Bronchial epithelial cell (primary cell): ENCODE measurements at regions not wholly inside any gene's neighbourhood (a gene's known extent, or its start where the extent isn't known, plus 50 kb on each side); places are given as distances from the start of the nearest gene placed in this dataset.

Experiments
- DNase-seq: peaks from one replicate; pipeline ENCODE4 v3.0.0-alpha.2; 2010; ENCODE audit warnings: low read depth
- FAIRE-seq: peaks from 2 replicates; lab custom pipeline; 2011; peaks lifted over from hg19 to GRCh38; lab: Jason Lieb, UNC
- H3K27me3 ChIP-seq: 2 replicates; pipeline ENCODE4 v1.5.1; 2011; ENCODE audit warnings: low read length; ENCODE audit not compliant: control insufficient read depth, insufficient read depth
- H3K36me3 ChIP-seq: 2 replicates; pipeline ENCODE4 v1.5.1; 2011; ENCODE audit warnings: low read length; ENCODE audit not compliant: control insufficient read depth, insufficient read depth
- H3K4me3 ChIP-seq: 2 replicates; pipeline ENCODE4 v1.5.1; 2011; ENCODE audit warnings: mild to moderate bottlenecking, low read depth, low read length, control low read depth
- TF ChIP-seq, protein P1 (sequence below): IDR thresholded peaks from 2 replicates; pipeline ENCODE4 v1.5.1; 2011; ENCODE audit warnings: mild to moderate bottlenecking, moderate library complexity, low read length, control low read depth, inconsistent platforms; ENCODE audit not compliant: insufficient read depth, severe bottlenecking

DNA sequence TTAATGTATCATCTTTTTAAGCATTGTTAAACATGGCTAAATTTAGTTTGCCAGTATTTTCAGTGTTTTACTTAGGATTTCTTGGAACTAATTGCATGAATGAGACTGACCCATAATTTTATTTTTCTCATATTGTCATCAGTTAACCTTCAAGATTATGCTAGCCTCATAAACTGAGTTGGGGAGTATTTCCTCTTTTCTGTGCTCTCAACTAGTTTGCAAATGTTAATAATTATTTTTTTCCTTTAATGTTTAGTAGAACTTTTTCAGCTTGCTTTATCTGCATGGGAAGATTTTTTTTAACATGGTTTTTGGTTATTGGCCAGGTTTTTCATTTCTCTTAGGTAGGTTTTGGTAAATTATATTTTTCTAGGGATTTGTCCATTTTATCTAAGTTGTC is 235.4 kb upstream of the SESN3 start:
- no peaks in the 10 kb centered on the region for H3K27me3 ChIP-seq
- H3K36me3 ChIP-seq: no peaks in the 10 kb centered on the region
- TF ChIP-seq, protein P1, sequence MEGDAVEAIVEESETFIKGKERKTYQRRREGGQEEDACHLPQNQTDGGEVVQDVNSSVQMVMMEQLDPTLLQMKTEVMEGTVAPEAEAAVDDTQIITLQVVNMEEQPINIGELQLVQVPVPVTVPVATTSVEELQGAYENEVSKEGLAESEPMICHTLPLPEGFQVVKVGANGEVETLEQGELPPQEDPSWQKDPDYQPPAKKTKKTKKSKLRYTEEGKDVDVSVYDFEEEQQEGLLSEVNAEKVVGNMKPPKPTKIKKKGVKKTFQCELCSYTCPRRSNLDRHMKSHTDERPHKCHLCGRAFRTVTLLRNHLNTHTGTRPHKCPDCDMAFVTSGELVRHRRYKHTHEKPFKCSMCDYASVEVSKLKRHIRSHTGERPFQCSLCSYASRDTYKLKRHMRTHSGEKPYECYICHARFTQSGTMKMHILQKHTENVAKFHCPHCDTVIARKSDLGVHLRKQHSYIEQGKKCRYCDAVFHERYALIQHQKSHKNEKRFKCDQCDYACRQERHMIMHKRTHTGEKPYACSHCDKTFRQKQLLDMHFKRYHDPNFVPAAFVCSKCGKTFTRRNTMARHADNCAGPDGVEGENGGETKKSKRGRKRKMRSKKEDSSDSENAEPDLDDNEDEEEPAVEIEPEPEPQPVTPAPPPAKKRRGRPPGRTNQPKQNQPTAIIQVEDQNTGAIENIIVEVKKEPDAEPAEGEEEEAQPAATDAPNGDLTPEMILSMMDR: no peak
- DNase-seq (no peak), FAIRE-seq (no peak)
- H3K4me3 ChIP-seq: no peak overlapping the region

DNA sequence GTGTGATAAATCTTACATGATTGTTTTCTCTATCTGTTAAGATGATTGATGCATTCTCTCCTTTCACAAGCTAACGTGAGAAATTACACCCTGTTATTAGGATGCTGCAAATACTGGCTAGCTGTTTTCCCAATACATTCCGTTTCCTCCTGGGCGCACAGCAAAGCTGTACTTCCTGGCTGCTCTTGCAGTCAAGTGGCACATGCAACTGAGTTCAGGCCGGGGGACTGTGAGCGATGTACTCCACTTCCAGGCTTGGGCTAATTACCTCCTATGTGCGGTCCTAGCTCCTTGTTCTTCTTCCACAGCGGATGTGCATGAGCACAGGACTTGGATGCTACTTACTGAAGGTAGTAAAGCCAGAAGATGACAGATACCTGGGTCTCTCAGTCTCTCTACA is 234.9 kb upstream of the SESN3 start:
- TF ChIP-seq, protein P1: no peak
- Histone ChIP-seq H3K27me3 (no peaks in the 10 kb centered on the region), H3K4me3 (no peak overlapping the region), H3K36me3 (no peaks in the 10 kb centered on the region)
- DNase-seq (no peak), FAIRE-seq (no peak)

DNA sequence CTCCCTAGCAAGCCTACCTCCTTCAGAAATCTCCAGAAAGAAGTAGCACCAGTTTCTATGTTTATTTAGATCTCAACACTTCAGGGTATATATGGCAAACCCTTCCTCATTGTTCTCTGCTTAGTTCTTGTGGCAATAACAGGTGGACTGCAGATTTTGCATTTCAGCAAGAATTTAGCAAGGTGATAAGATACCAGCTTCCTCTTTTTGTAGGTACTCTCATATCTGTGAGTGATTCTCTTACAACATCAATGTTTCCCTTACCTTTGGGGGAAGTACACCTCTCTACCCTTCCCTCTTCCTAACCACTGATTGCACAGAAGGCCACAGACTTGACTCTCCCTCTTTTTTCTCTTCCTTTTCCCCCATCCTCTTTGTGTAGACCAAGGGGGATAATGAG is 230.9 kb upstream of the SESN3 start:
- Histone ChIP-seq H3K27me3 (no peaks in the 10 kb centered on the region), H3K4me3 (no peak overlapping the region), H3K36me3 (no peaks in the 10 kb centered on the region)
- FAIRE-seq: no peak
- TF ChIP-seq, protein P1: no peak
- DNase-seq: no peak

DNA sequence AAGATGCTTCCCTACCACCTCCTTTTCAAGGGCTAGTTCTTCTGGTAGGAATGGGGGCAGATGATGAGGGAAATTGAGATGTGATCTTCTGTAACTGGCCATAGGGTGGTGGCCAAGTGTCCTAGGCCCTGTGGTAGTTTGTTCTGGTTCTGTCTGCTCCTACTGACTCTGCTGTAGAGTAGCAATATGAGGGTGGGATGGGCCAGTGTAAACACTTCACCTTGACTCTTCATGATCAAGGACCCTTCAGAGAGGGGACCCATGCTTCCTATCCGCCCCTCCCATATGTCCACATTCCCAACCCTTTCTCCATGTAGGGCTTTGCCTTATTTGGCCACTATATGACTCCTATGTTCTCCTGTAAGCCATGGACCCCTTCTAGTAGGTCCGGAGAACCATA is 230.3 kb upstream of the SESN3 start:
- FAIRE-seq (no peak), DNase-seq (no peak)
- Histone ChIP-seq H3K27me3 (no peaks in the 10 kb centered on the region), H3K36me3 (no peaks in the 10 kb centered on the region), H3K4me3 (no peak overlapping the region)
- TF ChIP-seq, protein P1: no peak

DNA sequence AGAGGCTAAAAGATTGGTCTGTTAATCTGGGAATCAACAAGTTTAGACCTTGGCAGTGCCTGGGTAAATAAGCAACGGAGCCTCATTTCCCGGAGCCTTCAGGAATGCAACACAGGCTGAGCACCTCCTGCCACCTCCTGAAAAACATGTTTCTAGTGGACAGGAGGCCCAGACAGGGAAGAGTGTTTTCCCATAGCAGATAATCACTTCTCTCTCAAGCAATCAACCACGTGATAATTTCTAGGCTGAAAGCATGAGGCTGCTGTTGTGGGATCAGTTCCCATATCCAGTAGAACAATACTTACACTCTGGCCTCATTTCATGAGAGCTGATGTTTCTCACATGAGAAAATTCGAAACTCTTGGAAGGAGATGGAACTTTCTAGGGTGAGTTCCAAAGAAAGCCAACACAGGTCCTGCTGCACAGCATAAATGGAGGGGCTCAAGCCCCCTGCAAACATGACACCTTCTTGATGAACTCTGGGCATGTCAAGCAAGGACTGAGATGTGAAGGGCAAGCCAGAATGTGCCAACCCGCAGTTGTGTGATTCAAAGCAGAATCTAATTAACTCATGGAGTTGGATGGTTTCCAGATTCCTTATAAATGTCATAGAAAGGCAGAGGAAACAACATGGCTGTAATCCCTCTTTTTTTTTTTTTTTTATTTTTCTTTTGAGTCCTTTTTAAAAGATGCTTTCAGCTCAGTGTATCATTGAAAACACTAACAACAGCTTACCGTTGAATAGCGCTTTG is 228.5 kb upstream of the SESN3 start:
- no peaks in the 10 kb centered on the region for H3K27me3 ChIP-seq
- H3K36me3 ChIP-seq: no peaks in the 10 kb centered on the region
- H3K4me3 ChIP-seq: no peak overlapping the region
- FAIRE-seq: no peak
- DNase-seq: peak; percentile 85
- TF ChIP-seq, protein P1: no peak
